K562 (cell line): ENCODE measurements at regions not wholly inside any gene's neighbourhood (a gene's known extent, or its start where the extent isn't known, plus 50 kb on each side); places are given as distances from the start of the nearest gene placed in this dataset.

Experiments used
- ATAC-seq: fragments of 200-7000 bp; cut with Tn5 transposase; 3 replicates; pipeline ENCODE4 v1.9.1; 2020; ENCODE audit warnings: moderate library complexity
- BruUV-seq: library from RNA; stranded (reverse); fragments of 400-500 nt; replicated peaks from 2 replicates; lab custom pipeline; 2021; lab: Mats Ljungman, UMichigan
- CTCF ChIA-PET: fragments of 300-600 bp; formaldehyde crosslinking; extraction: SDS; loops from one replicate; lab custom pipeline; 2021; ENCODE audit warnings: low intra/inter-chr PET ratio; lab: Yijun Ruan, JAX
- POLR2A ChIA-PET: fragments of 300-600, 350-650 bp; sonication (Branson Sonifier 250); formaldehyde crosslinking; extraction: SDS; loops from one replicate; lab custom pipeline; 2021; ENCODE audit warnings: antibody characterized with exemption, inconsistent platforms; lab: Yijun Ruan, JAX
- DNase-seq, 4 experiments: peaks; one replicate each; pipeline versions ENCODE4 v3.0.0 to v3.0.0-alpha.2; 2011 to 2018; ENCODE audit warnings: low spot score in 3 of 4, mixed read lengths in 3 of 4; ENCODE audit errors: extremely low read depth in 1 of 4
- FAIRE-seq: peaks from 2 replicates; lab custom pipeline; 2011; peaks lifted over from hg19 to GRCh38; lab: Jason Lieb, UNC
- H2AFZ ChIP-seq: 2 replicates; pipeline ENCODE4 v1.6.0; 2011; ENCODE audit warnings: low read depth, low read length, control low read depth, inconsistent platforms
- H3K27ac ChIP-seq: fragments of 200-600 bp; 3 replicates; pipeline ENCODE4 v1.8.0; 2011; ENCODE audit warnings: low read depth, mild to moderate bottlenecking, control low read depth, inconsistent platforms, low read length, moderate library complexity, mixed read lengths; ENCODE audit errors: extremely low read depth
- H3K27me3 ChIP-seq, 2 experiments: fragments of 300-600 bp in 1 of 2; 2 replicates in 1 of 2; 3 replicates in 1 of 2; pipeline versions ENCODE4 v1.6.0 to v1.8.0; 2011; ENCODE audit warnings: inconsistent platforms in 2 of 2, low read length in 2 of 2, mild to moderate bottlenecking in 1 of 2, mixed read lengths in 1 of 2, moderate library complexity in 1 of 2; ENCODE audit not compliant: control insufficient read depth in 2 of 2, insufficient read depth in 2 of 2
- H3K36me3 ChIP-seq: fragments of 300-600 bp; 3 replicates; pipeline ENCODE4 v1.8.0; 2011; ENCODE audit warnings: mild to moderate bottlenecking, low read length, inconsistent platforms; ENCODE audit not compliant: control insufficient read depth, insufficient read depth
- H3K4me1 ChIP-seq, 2 experiments: fragments of 200-600 bp in 1 of 2; replicated peaks in 1 of 2; 2 replicates in 1 of 2; 3 replicates in 1 of 2; pipeline versions ENCODE4 v1.5.1 to v1.8.0; 2011; ENCODE audit warnings: inconsistent platforms in 2 of 2, low read length in 2 of 2, mild to moderate bottlenecking in 1 of 2, mixed read lengths in 1 of 2, moderate library complexity in 1 of 2; ENCODE audit not compliant: control insufficient read depth in 2 of 2, insufficient read depth in 2 of 2
- H3K4me2 ChIP-seq: 2 replicates; pipeline ENCODE4 v1.6.1; 2011; ENCODE audit warnings: low read length, control low read depth, inconsistent platforms, mixed read lengths; ENCODE audit not compliant: insufficient read depth
- H3K4me3 ChIP-seq: fragments of 200-600 bp; sonication (generic), shearing (Covaris generic); 2 replicates; pipeline ENCODE4 v1.5.1; 2016; ENCODE audit warnings: control low read depth, inconsistent platforms
- H3K79me2 ChIP-seq: fragments of 200-600 bp; 3 replicates; pipeline ENCODE4 v1.8.0; 2011; ENCODE audit warnings: low read length, inconsistent platforms; ENCODE audit not compliant: control insufficient read depth, insufficient read depth
- H3K9ac ChIP-seq, 2 experiments: 2 replicates each; pipeline versions ENCODE4 v1.6.0 to v1.6.1; 2011; ENCODE audit warnings: low read depth in 2 of 2, low read length in 2 of 2, control low read depth in 1 of 2, inconsistent platforms in 1 of 2, mild to moderate bottlenecking in 1 of 2, mixed read lengths in 1 of 2; ENCODE audit not compliant: insufficient read depth in 1 of 2
- H3K9me1 ChIP-seq: one replicate; pipeline ENCODE4 v1.6.0; 2011; ENCODE audit warnings: inconsistent platforms, mild to moderate bottlenecking, low read length, moderate library complexity; ENCODE audit not compliant: control insufficient read depth, insufficient read depth
- H3K9me3 ChIP-seq: replicated peaks from 2 replicates; pipeline ENCODE4 v1.5.1; 2011; ENCODE audit warnings: low read depth, low read length, inconsistent platforms; ENCODE audit not compliant: control insufficient read depth, insufficient read depth
- H4K20me1 ChIP-seq: replicated peaks from 2 replicates; pipeline ENCODE4 v1.6.1; 2011; ENCODE audit warnings: low read length, inconsistent platforms, mixed read lengths; ENCODE audit not compliant: control insufficient read depth, insufficient read depth
- CREBBP ChIP-seq: IDR thresholded peaks from one replicate; pipeline ENCODE4 v1.6.1; 2012; ENCODE audit warnings: low read depth, mild to moderate bottlenecking, control low read depth, inconsistent platforms, low read length
- NBN ChIP-seq: fragments of 450-650 bp; IDR thresholded peaks from 2 replicates; pipeline ENCODE4 v1.6.1; 2016; ENCODE audit warnings: low read depth, mild to moderate bottlenecking
- RAD21 ChIP-seq, 2 experiments: fragments of 250-450 bp in 1 of 2; fragments of 450-650 bp in 1 of 2; sonication (Bioruptor Pico) in 1 of 2; formaldehyde crosslinking in 1 of 2; IDR thresholded peaks in 1 of 2; conservative IDR thresholded peaks in 1 of 2; 2 replicates each; pipeline versions ENCODE4 v1.4.0 to v1.8.0; 2020 to 2022; ENCODE audit warnings: mild to moderate bottlenecking in 2 of 2, moderate library complexity in 1 of 2
- WGBS: fragments of 100-300 bp; shearing (Covaris generic); methylation state at CpG from one replicate; pipeline ENCODE4 v1.1.6; 2016; ENCODE audit warnings: low coverage, mixed read lengths; ENCODE audit not compliant: insufficient coverage; ENCODE audit errors: missing lambda C conversion rate; 5-methylcytosine and 5-hydroxymethylcytosine counted together
- in situ Hi-C: fragments of 300-500 bp; cut with MboI; formaldehyde crosslinking; loops from 4 replicates; pipeline ENCODE4 v1.15.0; 2018; ENCODE audit warnings: inconsistent platforms, mixed read lengths
- intact Hi-C: fragments of 100-400 bp; cut with micrococcal nuclease; formaldehyde crosslinking; loops from 2 replicates; pipeline ENCODE4 v1.14.2; 2022
- TF ChIP-seq, protein P1 (sequence below), 2 experiments: IDR thresholded peaks in 1 of 2; conservative IDR thresholded peaks in 1 of 2; 2 replicates each; pipeline ENCODE4 v1.6.1; 2016; ENCODE audit warnings: low read depth in 2 of 2, mild to moderate bottlenecking in 1 of 2, missing compliant biosample characterization in 1 of 2, missing genetic modification characterization in 1 of 2, moderate library complexity in 1 of 2

DNA sequence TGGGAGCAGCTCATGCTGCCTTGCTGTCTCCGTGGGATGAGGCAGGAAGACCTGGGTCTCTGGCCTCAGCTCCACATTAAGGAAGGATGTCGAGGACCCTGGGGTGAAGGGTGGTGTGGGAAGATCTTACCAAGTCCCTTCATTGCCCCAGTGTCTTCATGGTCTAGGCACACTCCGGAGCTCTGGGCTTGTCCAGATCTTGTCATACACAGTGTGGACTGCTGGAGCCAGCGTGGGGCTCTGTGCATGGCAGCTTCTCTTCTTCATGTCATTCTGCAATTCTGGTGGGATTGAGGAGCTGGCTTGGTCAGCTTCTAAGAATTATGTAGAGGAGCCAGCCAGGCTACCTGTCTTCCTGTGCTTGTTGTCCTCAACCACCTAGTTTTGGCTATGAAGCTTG, 79.3 kb upstream of the ETV3 start:
- Histone ChIP-seq H3K36me3 (no peaks in the 10 kb centered on the region), H3K9ac (no peak overlapping the region), H2AFZ (no peak overlapping the region), H3K27me3 (peaks cover 7 to 27% of the 10 kb centered on the region in 2 experiments; a peak in 3 of 5 replicates), H3K9me1 (no peaks in the 10 kb centered on the region), H3K4me1 (peaks cover 0 to 5% of the 10 kb centered on the region in 2 experiments; a peak in 2 of 5 replicates), H3K4me3 (no peak overlapping the region), H3K27ac (no peak overlapping the region), H3K79me2 (no peaks in the 10 kb centered on the region), H4K20me1 (no peaks in the 10 kb centered on the region), H3K9me3 (no peaks in the 10 kb centered on the region), H3K4me2 (peak overlapping the region; percentile 45)
- FAIRE-seq (no peak), DNase-seq (no peak), ATAC-seq (no peak)
- ChIA-PET CTCF (no interaction called here), POLR2A (interaction anchor here (0.9 kb wide), 1 partner anchor 63 kb away, joined by 3 read pairs; no protein-coding TSS in a partner anchor)
- intact Hi-C loops, result no loop called here
- in situ Hi-C loops, result no loop called here
- WGBS, result 5% methylated on average over 4 of the region's 4 CpGs
- BruUV-seq, result no TSS peak
- TF ChIP-seq, protein P1, sequence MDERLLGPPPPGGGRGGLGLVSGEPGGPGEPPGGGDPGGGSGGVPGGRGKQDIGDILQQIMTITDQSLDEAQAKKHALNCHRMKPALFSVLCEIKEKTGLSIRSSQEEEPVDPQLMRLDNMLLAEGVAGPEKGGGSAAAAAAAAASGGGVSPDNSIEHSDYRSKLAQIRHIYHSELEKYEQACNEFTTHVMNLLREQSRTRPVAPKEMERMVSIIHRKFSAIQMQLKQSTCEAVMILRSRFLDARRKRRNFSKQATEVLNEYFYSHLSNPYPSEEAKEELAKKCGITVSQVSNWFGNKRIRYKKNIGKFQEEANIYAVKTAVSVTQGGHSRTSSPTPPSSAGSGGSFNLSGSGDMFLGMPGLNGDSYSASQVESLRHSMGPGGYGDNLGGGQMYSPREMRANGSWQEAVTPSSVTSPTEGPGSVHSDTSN (CRISPR knock-in tag; IDR thresholded peaks at IDR 0.05; ENCODE audit: low read depth), result no peak
- TF ChIP-seq, protein P1 (tag; conservative IDR thresholded peaks at IDR 0.05; ENCODE audit: low read depth), result no peak
- TF ChIP-seq NBN (no peak), RAD21 (CRISPR knock-in tag; conservative IDR thresholded peaks at IDR 0.05 in 1 of 2, IDR thresholded peaks at IDR 0.05 in 1 of 2) (no peak), CREBBP (no peak)
